ENCODE measurements at regions not wholly inside any gene's neighbourhood (a gene's known extent, or its start where the extent isn't known, plus 50 kb on each side); places are given as distances from the start of the nearest gene placed in this dataset.

- DNase-seq (ENCODE audit: low read depth, low spot score): no peak
- TF ChIP-seq, protein P1, sequence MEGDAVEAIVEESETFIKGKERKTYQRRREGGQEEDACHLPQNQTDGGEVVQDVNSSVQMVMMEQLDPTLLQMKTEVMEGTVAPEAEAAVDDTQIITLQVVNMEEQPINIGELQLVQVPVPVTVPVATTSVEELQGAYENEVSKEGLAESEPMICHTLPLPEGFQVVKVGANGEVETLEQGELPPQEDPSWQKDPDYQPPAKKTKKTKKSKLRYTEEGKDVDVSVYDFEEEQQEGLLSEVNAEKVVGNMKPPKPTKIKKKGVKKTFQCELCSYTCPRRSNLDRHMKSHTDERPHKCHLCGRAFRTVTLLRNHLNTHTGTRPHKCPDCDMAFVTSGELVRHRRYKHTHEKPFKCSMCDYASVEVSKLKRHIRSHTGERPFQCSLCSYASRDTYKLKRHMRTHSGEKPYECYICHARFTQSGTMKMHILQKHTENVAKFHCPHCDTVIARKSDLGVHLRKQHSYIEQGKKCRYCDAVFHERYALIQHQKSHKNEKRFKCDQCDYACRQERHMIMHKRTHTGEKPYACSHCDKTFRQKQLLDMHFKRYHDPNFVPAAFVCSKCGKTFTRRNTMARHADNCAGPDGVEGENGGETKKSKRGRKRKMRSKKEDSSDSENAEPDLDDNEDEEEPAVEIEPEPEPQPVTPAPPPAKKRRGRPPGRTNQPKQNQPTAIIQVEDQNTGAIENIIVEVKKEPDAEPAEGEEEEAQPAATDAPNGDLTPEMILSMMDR (IDR thresholded peaks at IDR 0.05; ENCODE audit: insufficient read depth, low read length, missing control alignments): no peak
- POLR2A ChIA-PET: no interaction called here
- CTCF ChIA-PET: no interaction called here
- no peak overlapping the region for H3K4me3 ChIP-seq (ENCODE audit: low read depth, low read length)
Observed at GRCh38 chr2:40002339-40002738, 223.3 kb upstream of the THUMPD2 start.

DNA sequence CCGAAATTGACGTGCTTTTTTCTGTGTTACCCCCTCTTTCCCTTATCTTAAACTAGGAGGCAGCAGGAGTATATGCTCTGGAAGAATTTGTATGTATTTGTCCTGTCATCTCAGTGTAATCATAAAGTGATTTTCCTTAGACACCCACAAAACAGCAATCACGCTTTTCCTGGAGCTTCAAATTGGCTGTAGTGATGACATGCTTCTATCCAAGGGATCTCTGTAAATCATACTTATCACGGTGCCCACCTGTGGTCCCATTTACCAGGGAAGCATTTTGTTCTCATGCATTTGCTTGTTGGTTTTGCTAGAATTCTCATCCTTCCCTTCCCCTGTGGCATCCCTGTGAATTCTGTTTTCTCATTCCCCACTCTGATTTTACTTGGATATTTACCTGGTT lies 220.8 kb upstream of the THUMPD2 start:
- DNase-seq (ENCODE audit: low read depth, low spot score): no peak
- ChIA-PET POLR2A (no interaction called here), CTCF (interaction anchor here (1.7 kb wide), 1 partner anchor 10 kb away, joined by 3 read pairs; no protein-coding TSS in a partner anchor)
- H3K4me3 ChIP-seq (ENCODE audit: low read depth, low read length): no peak overlapping the region
- TF ChIP-seq, protein P1 (IDR thresholded peaks at IDR 0.05; ENCODE audit: insufficient read depth, low read length, missing control alignments): no peak

DNA sequence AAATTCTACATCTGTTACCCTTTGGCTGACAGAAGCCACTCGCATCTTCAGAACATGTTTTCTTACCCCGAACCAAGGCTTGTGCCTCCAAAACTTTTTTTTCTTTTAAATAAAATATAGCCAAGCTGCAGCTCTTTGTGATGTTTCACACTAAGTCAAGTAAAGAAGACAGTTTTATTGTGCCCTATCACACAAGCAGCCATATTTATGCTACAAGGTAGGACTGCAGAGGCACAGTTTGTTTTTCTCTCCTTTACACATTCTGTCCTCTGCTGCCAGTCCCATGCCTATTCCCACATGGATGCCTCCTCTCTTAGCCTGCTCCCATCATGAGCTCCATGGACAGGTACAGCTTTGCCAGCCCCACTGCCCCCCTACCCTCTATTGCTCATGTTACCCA lies 219.6 kb upstream of the THUMPD2 start:
- CTCF ChIA-PET: interaction anchor here (1.7 kb wide), 1 partner anchor 9 kb away, joined by 3 read pairs; no protein-coding TSS in a partner anchor
- no peak for DNase-seq (ENCODE audit: low read depth, low spot score)
- no peak overlapping the region for H3K4me3 ChIP-seq (ENCODE audit: low read depth, low read length)
- POLR2A ChIA-PET: no interaction called here
- TF ChIP-seq, protein P1 (IDR thresholded peaks at IDR 0.05; ENCODE audit: insufficient read depth, low read length, missing control alignments): no peak

DNA sequence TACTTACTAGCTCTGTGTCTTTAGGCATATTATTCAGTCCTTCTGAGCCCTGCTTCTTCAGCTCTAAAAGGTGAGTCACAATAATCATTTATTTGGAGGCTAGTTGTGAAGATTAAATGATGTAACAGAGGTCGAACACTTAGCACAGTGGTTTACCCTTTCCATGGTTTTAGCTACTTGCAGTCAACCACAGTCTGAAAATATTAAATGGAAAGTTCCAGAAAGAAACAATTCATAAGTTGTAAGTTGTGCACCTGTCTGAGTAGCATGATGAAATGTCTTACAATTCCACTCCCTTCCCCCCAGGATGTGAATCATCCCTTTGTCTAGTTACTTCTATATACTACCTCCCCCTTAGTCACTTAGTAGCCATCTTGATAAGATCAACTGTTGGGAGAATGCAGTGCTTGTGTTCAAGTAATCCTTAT lies 217.6 kb upstream of the THUMPD2 start:
- ChIA-PET POLR2A (interaction anchor here (0.5 to 0.9 kb wide), 2 partner anchors 36 to 43 kb away, joined by 3 read pairs; no protein-coding TSS in a partner anchor), CTCF (interaction anchor here (0.9 kb wide), 1 partner anchor 8 kb away, joined by 3 read pairs; no protein-coding TSS in a partner anchor)
- DNase-seq (ENCODE audit: low read depth, low spot score): no peak
- no peak overlapping the region for H3K4me3 ChIP-seq (ENCODE audit: low read depth, low read length)
- TF ChIP-seq, protein P1 (IDR thresholded peaks at IDR 0.05; ENCODE audit: insufficient read depth, low read length, missing control alignments): no peak

DNA sequence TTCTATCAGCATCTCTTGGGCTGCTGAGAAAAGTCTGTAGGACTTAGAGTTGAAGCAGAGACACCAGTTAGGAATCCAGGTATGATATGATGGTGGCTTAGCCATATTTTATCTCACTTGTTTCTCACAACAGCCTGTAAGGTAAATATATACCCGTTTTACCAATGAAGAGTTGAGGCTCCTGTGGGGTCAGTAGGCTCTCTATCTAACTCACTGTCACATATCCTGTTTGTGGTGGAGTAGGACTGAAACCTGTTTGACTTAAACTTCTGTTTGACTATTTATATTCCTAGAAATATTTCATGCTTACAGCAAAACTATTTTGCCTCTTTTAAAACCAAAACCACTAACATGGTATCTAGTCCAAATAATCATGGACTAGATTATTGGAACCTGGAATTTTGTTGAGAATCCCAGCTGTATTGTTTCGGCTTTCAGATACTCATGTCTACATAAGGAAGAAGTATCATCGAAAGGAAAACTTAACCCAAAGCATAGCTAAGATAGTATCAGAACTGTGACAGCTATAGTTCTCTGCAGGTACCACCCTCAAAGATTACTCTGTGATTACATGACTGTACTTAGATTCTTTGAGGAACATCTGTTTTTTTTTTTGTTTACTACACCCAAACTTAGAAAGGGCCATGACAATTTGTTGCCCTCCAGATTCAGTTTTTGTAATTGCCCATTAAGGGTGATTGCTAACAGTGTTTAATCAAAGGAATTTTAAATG lies 216.1 kb upstream of the THUMPD2 start:
- POLR2A ChIA-PET: no interaction called here
- CTCF ChIA-PET: no interaction called here
- DNase-seq (ENCODE audit: low read depth, low spot score): no peak
- TF ChIP-seq, protein P1 (IDR thresholded peaks at IDR 0.05; ENCODE audit: insufficient read depth, low read length, missing control alignments): no peak
- H3K4me3 ChIP-seq (ENCODE audit: low read depth, low read length): no peak overlapping the region

DNA sequence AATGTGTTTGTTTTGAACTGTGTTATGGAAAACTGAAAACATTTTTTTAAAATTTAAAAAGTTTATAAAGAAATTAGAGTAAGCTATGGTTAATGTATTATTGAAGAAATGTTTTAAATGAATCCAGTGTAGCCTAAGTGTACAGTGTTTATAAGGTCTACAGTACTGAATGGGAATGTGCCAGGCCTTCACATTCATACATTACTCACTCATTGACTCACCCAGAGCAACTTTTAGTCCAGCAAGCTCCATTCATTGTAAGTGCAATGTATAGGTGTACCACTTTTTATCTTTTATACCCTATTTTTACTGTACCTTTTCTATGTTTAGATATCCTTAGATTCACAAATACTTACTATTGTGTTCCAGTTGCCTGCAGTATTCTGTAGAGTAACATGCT lies 215.1 kb upstream of the THUMPD2 start:
- CTCF ChIA-PET: interaction anchor here (0.7 to 1.2 kb wide), 2 partner anchors 11 to 13 kb away, joined by 3 to 4 read pairs; no protein-coding TSS in a partner anchor
- TF ChIP-seq, protein P1 (IDR thresholded peaks at IDR 0.05; ENCODE audit: insufficient read depth, low read length, missing control alignments): no peak
- no peak overlapping the region for H3K4me3 ChIP-seq (ENCODE audit: low read depth, low read length)
- POLR2A ChIA-PET: interaction anchor here (1.7 kb wide), 1 partner anchor 39 kb away, joined by 4 read pairs; no protein-coding TSS in a partner anchor
- DNase-seq (ENCODE audit: low read depth, low spot score): no peak
